HG03064 (cell line): ENCODE measurements at regions not wholly inside any gene's neighbourhood (a gene's known extent, or its start where the extent isn't known, plus 50 kb on each side); places are given as distances from the start of the nearest gene placed in this dataset.

Experiments used
- ATAC-seq: cut with Tn5 transposase; IDR thresholded peaks from one replicate; pipeline ENCODE4 v1.9.1; 2021; ENCODE audit warnings: low read depth; ENCODE audit not compliant: unreplicated experiment

DNA sequence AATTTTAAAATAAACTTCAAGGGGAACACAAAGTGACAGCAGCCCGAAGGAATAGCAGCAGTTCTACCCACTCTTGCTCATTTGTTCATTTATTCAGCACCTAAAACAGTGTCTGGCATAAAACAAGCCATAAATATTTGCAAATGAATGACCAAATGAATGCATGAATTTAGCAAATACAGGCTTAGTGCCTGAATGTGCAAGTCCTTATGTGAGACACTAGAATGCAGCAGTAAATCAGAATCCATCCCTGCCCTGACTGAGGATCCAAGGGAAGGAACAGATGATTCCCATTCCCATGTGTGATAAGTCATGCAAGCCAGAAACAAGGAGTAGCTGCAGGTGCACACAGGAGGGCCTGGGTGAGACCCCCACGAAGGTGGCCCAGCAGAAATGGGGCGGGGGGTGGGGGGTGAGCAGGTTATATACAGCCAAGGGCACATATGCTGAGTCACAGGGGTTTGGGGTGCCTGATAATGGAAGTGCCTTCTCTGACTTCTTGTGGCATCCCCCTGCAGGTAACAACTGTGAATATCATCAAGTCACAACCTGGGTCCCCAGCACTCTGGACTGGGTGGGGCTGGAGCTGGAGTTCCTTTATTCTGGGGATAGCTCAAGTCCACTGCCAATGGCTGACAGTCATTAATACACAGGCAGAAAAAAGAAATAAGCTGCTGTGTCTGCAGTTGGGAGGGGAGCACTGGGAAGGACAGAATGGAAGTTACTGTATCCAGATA is 311.9 kb downstream of the TXNL1 start:
- ATAC-seq = no peak

DNA sequence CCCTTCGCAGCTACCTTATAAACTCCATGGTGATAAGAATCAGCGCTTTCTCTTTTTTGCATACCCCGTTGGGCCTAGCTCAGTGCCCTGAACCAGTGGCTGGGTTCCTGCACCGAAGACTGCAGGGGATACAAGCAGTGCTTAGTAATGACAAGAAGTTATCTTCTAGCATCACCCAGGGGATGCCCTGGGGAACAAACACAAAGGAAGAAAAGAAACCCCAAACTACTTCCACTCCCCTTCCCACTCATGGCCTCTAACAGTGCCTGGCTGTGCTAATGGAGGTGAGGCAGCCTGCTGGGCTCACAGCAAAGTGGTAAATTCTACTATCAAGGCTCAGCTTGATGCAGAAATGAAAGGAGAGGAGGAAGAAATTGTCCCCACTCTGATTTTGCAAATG is 314.7 kb downstream of the TXNL1 start:
- ATAC-seq = no peak

DNA sequence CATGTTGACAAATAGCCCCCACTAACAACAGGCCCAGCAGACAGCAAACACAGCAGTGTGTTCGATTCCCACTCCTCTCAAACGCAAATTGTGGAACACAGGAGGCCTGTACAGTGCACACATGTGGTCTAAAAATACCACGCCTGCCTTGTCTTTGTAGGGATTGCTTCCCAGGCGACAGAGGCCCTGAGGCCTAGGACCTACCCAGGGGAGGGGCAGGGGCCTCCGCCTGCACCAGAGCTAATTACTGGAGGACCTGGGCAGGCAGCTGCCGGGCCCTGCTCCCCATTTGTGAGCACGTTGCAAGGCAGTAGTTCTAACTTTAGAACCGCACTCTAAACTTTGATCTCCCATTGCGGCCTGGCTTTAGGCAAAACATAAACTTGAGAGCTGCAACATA is 316.0 kb downstream of the TXNL1 start:
- ATAC-seq = no peak

DNA sequence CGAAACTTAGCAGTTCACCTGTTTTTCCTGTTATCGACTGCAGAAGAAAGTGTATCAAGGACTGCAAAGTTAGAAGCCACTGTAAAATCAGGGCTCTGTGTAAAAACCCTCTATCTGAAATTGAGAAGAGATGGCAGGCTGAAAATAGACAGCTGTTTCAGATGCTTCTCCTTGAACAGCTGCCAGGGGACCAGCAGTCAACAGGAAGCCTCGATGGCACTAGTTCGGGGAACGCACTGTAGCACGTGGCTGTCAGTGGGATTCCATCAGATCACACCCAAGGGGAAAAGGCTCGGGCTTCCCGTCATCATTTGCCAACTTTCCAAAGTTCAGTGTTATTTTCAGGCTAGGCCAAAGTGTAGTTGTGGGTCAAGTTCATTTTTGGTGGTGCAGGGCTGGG is 316.9 kb downstream of the TXNL1 start:
- no peak for ATAC-seq

DNA sequence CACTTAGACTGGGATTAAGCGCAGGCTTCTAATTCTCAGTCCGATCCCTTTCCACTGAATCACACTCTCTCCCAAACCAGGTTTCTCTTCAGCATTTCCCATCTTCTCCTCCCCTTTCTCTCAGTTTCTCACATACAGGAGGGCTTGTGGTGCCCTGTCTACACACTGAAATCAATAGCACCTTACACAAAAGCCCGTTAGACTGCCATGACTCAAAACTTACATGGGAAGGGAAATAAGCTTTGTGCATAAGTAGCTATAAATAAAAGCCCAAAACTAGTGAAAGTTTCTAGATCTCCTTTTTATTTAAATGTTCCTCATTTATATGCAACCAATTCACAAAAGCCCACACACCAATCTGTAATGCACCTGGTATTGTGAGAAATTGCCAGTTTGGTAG is 318.4 kb downstream of the TXNL1 start:
- no peak for ATAC-seq

DNA sequence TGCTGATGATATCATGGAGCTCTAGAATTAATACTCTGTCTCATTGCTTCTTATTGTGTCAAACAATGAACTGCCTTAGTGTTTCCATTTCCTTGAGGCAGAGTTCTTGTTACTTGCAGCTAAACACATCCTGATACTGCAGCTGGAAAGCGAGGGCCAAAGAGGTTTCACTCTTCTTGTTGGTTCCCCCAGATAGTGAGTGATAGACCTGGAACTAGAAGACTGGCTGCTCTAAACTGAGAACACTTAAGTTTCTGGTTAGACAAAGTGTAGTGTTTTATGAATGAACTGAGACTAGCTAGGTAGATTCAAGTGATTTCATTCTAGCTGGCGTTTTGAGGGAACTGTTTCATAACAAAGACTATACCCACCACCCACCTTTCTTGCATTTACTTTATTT is 321.7 kb downstream of the TXNL1 start:
- ATAC-seq = no peak

DNA sequence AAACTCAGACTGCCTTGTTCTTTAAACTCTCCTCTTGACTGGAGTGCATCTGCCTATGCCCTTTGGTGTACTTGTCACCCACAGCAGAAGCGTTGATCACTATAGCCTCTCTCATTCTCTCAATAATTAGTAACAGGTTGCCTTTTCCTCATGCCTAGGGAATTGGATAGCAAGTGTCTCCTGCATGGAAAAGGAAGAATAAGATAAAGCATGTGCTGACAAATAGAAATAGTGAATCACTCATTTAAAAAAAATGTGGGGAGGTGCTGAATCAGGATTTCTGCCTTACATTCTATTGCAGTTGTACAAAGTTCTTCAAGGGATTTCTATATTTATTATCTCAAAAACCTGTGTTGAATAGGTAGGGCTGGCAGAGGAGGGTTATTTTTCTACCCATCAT is 323.0 kb downstream of the TXNL1 start:
- no peak for ATAC-seq

DNA sequence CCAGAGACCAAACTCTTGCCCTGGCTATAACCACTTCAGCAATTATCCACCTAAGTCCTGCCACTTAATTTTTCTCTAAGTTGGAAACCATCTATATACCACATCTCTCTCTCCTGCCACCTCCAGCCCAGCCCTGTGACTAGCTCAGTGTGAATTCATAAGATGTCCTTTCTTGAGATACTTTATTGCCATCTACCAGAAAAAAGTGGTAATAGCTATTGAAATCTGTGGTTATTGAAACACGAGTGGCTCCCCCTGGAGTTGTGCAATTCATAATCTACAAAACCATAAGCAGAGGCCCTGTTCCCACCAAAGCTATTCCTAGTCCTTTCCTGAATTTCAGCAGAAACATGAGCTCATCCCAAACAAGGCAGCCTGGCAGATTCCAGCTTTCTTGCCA is 324.0 kb downstream of the TXNL1 start:
- no peak for ATAC-seq

DNA sequence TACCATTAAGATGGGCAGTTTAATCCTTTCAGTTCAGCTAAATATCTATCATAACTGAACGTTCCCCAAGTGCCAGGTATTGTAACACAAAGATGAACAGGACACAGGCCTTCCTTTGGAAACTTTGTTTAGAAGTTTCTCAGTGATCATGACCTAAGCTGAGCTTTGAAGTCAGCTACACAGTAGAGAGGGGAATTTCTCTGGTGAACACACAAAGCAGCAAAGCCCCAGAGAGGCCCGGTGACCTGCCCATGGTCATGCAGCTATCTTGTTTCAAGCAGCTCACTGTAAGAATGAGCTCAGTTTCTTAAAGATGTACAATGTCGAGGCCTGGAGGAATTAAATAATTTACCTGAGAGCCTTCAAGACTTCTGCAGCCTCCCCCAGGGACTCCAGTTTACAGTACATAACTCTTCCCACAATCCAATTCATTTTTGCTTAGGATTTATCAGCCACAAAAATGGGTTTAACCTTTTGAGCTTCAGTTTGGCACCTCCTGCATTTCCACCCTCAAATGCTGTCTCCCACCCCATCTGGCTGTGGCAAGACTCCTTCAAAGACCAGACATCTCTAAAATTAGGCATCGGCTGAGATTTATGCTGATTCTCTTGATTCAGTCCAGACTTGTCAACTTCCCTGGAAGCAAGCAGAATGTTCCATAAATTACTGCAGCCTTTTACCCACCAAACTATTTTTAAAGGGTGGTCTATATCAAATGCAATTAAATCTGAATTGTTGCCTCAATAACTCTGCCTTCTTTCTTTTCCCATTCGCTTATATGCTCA is 325.6 kb downstream of the TXNL1 start:
- no peak for ATAC-seq

DNA sequence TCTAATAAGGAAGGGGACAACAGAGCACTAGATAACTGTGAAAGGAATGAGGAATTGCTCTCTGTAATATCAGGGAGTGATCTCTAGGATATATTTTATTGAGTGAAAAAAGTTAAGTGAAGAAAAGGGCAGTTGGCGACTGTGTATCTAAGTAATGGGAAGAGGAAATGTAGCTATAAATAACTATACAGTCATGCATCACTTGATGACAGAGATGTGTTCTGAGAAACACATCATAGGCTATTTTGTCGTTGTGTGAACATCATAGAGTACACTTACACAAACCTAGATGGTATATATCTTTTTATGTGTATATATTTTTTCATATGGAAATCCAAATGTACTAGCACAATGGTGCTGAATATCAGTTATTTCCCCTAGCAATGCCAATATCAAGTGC is 329.3 kb downstream of the TXNL1 start:
- ATAC-seq = no peak

DNA sequence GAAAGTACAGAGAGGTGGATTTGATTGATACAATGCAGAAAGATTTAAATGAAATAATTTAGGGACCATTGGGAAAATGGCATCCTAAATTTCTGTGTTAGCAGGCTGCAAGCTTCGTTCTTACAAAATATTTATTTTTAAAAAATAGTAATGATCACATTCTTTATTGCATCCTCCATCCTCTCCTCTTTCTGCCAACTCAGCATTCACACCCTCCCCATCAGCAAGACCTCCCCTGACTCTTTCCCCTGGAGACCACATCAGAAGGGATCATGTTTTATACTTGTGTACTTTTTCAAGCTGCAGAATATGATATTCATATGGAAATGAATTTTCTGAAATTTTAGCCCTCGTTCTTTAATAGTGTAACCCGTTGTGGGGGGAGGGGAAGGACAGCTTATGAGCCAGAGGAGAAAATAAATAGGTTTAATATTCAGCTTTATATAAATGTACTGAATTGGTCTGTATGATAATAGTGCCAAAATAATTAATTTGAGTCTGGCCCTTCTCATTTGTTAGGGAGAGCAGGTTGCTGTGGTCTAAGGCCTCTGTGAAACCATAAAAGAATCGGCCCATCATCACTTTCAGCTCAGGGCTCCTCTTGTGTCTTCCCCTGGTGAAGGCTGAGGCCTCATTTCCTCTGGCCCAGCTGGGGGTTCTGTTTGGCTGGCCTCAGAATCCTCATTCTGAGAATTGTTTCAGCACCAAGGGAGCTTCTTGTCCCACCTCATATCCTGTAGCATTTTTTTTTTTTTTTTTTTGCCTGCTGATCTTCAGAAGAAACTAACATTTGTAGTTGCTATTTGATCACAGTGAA is 330.8 kb downstream of the TXNL1 start:
- no peak for ATAC-seq

DNA sequence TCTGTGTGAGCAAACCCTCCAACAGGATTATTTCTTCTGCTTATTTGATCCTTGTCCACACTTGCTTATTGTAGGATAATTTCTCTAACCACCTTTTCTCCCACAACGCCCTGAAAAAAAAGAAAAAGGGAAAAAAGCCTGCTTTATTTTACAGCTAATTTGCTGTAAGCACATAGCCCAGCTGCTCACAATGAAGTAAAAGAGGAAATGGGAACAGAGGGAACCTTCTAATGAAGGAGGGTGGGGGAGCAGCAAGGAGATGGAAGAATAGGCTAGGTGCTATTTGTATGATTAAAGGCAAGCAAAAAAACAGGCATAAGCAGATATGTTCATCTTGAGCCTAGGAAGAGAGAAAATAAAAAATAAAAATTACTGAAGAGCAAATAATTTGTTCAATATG is 331.6 kb downstream of the TXNL1 start:
- no peak for ATAC-seq

DNA sequence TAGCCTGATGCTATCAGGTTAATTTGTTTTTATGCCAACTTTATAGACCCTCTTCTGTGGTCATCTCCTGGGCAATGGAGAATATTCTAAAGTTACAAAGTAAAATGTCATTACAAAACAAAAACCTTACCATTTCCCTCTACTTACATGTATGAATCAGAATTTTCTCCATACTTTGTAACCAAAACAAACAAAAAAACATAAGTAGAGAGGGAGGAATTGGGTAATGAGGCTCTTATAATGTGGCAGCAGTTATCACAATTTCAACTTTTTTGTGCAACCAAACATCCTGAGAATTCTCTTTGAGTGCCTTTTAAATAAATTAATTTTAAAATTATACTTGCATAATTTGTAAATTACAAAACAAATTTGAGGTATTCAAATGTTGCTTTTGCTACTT is 332.8 kb downstream of the TXNL1 start:
- ATAC-seq = no peak

DNA sequence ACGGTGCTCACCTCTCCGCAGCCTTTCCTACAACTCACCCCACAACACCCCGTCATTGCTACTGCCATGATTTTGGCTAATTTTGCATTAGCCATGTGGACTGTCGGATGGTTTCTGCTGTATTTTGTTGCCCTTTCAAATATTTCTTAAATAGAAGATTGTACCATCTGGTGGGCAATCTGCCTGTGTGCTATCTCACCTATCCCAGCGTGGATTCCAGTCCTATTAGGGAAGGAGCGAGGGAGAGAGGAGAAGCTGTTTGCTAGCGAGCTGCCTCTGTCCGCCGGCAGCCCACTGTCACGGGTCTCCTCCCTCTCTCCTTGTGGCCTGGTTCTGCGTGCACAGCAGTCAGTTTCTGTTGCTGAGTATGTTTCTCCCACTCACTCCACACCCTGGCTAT is 336.2 kb downstream of the TXNL1 start:
- no peak for ATAC-seq

DNA sequence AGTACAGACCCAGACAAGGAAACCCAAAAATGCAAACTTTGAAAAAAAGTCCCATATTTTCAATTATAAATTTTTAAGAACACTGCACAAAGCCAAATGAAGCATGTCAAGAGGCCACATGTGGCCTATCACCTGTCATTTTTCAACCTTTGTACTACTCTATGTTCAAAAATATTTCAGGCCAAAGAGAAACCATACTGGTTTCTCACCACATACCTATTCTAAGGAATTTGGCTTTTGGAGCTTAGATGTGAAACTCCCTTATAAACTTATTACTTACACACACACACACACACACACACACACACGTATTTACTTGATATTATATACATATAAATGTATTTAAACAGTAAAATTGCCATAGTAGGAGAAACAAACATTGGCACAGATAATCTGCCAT is 338.7 kb downstream of the TXNL1 start:
- ATAC-seq = no peak

DNA sequence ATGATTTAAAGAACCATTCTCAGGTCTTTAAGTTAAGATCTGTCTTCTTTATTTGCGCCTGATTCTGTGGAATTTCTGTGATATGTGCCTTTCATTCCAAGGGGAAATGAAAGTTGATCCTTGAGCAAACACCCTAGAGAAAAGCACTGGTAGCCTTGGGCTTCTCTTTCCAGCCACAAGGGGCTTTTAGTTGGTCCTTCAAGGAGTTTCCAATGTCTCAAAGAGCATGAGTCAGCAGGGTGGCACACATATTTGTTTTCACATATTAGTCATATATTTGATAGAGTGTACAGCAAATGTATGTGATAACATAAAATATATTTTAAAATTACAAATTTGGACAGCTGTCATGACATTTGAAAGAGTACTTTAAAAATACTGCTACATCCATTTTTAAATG is 339.5 kb downstream of the TXNL1 start:
- no peak for ATAC-seq

DNA sequence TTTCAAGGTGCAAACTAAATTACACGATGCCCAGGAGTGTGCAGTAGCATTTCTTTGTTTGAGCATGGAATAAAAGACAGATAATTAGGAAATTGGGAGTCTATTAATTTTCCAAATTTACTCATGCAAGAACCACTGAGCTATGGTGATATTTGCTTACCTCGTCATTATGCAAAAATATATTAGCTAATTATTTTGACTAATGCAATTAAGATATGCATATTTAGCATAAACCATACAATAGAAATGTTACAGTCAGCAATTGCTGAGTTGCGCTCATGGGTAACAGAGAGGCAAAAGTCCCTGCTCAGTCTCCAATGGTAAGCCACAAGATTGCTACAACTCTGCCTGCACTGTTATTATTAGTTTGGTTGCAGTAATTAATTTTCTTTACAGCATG is 342.0 kb downstream of the TXNL1 start:
- ATAC-seq = no peak

DNA sequence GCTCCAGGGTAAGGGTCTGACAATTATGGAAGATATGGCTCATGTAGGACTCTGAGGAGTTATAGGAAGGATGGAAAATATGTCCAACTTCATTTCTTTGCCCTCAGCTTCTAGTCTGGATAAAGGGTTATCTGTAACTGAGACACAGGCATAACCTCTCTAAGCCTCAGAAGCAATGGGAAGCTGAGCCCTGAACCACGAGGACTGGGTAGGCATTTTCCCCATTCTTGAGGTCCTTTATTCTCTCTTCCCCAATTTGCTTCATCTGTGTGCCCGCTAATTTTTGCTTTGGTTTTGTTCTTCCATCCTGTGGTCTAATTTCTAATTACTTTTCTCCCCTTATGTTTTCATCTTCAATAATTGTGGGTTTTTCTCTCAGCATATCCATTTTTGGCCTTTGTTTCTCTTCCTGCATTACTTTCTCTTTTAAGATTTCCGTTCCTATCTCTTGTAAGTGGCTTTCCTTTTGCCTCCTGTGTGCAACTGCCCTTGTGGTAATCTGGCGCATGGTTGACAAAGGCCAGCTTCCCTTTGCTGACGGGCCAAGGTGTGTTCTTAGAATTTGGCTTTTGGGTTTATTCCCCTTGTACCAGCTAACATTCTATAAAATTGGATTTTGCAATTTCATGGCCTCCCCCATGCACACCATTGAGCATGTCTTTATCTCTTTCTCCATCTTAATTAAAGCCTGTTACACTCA is 343.8 kb downstream of the TXNL1 start:
- ATAC-seq = no peak

DNA sequence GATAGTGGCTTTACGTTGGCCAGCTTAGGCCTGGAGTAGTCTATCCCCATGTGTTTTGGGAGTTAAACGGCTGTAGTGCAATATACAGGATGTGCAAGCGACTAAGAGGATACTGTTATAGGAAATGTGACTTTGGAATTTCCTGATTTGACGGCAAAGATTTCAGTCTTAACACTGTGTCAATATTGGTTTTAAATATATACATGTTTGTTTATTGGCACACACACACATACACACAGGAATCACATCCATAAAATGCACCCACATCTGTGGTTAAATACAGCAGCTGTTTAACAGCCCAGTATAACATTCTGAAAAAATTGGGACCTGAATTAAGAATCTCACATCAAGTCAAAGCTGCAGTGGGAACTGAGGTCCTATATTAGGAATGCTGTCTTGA is 347.1 kb downstream of the TXNL1 start:
- ATAC-seq = no peak

DNA sequence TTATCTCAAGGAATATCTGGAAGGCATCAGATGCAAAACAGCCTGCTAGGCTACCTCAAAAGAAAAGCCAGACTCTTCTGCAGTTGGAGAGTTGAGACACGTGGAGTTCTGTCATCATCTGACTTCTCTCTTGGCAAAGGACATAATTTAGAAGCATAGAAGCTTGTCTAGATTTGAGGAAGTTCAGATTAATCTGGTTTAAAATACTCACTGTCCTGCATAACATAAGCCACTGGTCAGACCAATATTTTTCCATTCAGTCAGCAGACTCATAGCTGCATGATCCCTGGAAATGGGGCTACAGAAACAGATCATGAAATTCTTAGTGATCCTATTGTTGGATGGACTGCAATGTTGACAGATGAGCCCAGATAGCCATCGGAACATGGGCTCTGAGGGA is 349.0 kb downstream of the TXNL1 start:
- no peak for ATAC-seq

DNA sequence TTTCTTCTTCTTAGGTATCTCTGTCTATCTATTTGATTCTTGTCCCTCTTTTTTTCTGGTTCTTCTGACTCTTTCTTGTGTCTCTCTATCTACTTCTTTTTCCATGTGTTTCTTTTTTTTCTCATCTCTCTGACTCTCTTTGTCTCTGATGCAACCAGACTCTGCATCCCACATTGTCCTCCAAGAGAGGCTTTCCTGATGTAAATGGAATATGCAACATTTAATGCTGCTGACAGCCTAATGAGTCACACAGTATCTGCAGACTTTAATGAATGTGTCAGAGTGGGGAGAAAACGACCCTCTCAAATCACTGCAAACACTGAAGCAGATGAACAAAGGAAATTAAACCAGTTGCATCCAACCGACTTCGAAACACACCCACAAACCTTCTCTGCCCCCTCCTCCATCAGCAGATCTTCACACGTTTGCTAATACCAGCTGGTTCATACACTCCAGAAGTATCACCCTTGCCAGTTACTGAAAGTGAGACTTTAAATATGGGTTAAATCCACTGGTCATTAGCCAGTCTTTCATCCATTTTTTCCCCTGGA is 351.5 kb downstream of the TXNL1 start:
- ATAC-seq = no peak
